GM21360 (cell line): ENCODE measurements at regions not wholly inside any gene's neighbourhood (a gene's known extent, or its start where the extent isn't known, plus 50 kb on each side); places are given as distances from the start of the nearest gene placed in this dataset.
"Not testable (repeated sequence)": the region's sequence is repeated elsewhere in the genome, so short reads cannot be mapped to it uniquely, and the experiment has no call there.

Experiments used
- ATAC-seq: cut with Tn5 transposase; IDR thresholded peaks from one replicate; pipeline ENCODE4 v1.9.1; 2021; ENCODE audit warnings: mild to moderate bottlenecking, moderate library complexity; ENCODE audit not compliant: unreplicated experiment

- ATAC-seq = no peak
These were observed 368.2 kb downstream of the CCSER2 start for GRCh38 chr10:84696610-84697009.

DNA sequence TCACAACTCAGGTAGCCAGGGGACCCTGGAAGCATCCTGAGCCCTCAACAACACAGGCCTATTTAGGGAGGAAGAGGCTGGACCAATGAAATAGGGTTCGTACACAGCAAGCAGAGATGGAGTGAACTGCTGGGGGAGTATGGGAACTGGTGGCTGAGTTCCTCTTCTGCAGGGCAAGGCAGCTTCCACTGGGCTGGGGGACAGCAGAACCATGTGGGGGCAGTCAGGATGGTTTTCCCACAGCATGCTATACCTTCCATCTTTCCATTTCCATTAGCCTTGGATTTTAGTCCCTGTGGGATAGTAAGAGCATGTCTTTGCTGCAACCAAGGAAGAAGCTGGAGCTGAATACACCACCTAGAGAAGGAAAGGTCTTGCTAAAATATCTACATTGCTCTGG is 370.6 kb downstream of the CCSER2 start:
- ATAC-seq = no peak

- no peak for ATAC-seq
These were observed 372.4 kb downstream of the CCSER2 start for GRCh38 chr10:84700668-84701369.

DNA sequence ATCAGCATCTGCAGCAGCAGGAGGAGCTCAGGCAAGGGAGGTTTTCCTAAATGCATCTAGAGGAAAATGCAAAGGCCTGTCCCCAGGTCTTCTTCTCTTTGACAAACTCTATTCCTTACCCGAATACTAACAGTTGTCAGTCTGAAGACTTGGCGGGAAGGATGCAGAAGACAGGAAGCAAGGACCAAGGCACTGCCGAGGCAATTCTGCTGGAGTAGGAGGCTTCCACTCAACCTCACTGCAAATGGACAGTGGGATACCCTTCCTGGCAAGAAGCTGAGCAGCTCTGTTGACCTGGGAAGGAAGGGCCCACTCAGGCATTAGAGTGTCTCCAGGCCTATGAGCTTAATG is 373.0 kb downstream of the CCSER2 start:
- no peak for ATAC-seq

GRCh38 chr10:84704101-84704500 is 375.7 kb downstream of the CCSER2 start:
- no peak for ATAC-seq

- ATAC-seq = no peak
These were observed 378.0 kb downstream of the CCSER2 start for GRCh38 chr10:84706431-84706830.

- no peak for ATAC-seq
These were observed 378.5 kb downstream of the CCSER2 start for GRCh38 chr10:84706875-84707274.

DNA sequence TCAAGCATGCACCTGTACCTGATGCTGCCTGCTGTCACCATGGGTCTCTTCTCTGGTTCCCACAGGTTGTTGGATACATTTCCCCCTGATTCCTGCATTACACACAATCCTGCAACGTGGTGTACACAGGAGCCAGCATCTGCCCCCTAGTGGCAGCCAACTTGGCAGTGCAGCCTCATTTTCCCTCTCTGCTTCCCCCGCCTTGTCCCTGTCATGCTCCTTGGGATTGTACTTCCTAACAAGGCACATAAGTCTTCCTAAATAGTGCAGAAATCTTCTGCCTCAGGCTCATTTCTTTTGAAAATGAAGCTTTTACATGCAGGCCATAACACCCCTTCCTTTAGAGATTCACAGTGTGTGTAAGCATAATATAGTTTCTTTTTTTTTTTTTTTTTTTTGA is 387.5 kb downstream of the CCSER2 start:
- peak; percentile 85 for ATAC-seq

DNA sequence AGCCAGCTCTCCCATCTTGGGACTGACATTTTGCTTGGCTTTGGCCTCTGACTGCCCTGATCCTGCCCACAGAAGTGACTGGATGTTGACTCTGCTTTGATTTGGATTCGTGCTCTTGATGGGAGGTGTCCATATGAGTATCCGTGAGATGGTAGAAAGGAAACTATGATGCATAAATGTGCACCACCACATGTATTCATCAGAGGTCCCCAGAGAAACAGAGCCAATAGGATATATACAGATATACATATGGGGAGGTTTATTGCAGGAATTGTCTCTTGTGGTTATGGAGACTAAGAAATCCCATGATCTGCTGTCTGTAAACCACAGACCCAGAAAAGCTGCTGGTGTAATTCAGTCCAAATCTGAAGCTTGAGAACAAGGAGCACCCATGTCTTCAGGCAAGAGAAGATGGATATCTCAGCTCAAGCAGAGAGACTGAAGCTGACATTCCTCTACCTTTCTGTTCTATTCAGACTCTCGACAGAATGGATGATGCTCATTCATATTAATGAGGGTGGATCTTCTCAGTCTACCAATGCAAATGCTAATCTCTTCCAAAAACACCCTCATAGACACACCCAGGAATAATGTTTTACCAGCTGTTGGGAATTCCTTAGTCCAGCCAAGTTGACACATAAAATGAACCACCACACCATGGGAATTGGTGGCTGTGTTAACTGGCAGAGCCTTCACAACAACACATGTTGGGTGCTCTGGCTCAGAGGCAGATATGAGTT is 390.7 kb downstream of the CCSER2 start:
- ATAC-seq = no peak

DNA sequence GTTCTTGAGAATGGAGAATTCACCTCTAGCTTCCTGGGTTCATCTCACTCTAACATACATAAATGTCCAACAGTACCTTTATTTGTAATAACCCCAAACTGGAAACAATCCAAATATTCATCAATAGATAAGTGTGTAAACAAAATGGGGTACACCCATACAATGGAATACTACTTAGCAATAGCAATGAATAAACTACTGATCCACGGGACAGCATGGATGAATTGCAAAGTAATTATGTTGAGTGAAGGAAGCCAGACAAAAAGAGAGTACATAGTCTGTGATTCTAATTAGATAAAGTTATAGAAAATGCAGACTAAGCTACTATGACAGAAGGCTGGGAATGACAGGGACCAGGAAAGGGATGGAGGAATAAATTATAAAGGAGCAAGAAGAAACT is 391.3 kb downstream of the CCSER2 start:
- no peak for ATAC-seq

- ATAC-seq = no peak
These were observed 399.0 kb downstream of the CCSER2 start for GRCh38 chr10:84727398-84727797.

DNA sequence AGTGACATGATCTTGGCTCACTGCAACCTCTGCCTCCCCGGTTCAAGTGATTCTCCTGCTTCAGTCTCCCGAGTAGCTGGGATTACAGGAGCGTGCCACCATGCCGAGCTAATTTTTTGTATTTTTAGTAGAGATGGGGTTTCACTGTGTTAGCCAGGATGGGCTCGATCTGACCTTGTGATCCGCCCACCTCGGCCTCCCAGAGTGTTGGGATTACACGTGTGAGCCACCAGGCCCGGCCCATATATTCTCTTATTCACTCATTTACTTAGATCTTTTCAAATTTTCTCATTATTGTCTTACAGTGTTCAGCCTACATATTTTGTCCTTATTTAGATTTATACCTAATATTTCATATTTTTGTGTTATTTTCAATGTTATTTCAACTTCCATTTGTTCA is 410.7 kb downstream of the CCSER2 start:
- ATAC-seq = not testable (repeated sequence)

DNA sequence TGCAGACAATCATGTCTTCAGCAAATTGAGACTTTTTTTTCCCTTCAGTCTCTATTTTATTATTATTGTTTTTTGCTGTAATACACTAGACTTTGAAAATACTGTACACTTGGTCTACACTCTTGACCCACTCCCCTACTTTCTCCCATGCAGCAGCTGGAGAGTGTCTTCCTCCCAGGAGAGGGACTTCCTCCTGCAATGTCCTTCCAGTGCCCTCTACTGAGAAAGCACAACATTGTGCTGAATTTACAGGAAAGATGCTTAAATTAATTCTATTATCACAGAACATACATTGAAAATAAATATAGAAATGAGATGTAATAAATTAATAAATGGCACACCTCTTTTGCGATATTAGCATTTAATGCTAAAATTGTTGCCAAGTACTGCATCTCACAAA is 411.3 kb downstream of the CCSER2 start:
- ATAC-seq = no peak

- no peak for ATAC-seq
These were observed 415.1 kb downstream of the CCSER2 start for GRCh38 chr10:84743483-84743882.

DNA sequence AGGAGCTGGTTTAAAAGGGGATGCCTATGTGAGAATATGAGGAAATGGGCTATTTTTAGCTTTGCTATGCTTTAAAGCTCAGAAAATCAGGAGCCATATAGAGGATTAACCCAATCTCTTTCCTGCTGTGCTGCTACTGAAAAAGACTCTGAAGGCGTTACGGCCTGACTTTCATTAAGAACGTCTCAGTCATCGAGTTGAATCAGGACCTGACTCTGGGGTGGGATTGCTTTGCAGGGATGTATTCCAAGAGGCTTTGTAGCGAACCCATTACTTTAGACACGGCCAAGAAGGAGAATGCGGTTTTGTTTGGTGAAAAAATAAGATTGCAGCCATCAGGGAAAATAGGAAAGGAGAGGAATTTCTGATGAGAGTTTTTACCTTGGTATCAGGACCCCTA is 426.9 kb downstream of the CCSER2 start:
- no peak for ATAC-seq

GRCh38 chr10:84756653-84757052 is 428.3 kb downstream of the CCSER2 start:
- ATAC-seq = not testable (repeated sequence)

GRCh38 chr10:84761994-84762614 is 433.7 kb downstream of the CCSER2 start:
- ATAC-seq = not testable (repeated sequence)

DNA sequence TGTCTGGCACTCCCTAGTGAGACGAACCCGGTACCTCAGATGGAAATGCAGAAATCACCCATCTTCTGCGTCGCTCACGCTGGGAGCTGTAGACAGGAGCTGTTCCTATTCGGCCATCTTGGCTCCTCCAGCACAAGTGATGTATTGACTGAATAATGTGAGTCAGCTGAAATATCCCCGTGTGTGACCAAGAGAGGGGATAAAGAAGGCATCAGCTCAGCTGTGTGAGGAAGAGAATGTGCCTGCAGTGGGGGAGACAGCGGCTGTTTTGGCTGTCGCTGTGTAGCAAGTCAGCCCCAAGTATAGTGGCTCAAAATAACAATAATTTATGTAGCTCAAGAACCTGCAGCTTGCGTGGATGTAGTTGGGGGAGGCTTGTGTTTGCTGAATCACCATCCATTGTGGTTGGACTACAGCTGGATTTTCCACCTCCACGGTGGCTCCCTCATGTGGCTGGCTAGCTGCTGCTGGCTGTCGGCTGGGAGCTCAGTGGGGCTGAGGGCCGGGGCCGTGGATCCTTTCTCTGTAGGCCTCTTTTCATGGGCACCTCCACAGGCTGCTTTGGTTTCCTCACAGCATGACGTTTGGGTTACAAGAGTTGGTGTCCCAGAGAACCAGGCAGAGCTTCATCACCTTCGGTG is 434.5 kb downstream of the CCSER2 start:
- no peak for ATAC-seq

GRCh38 chr10:84763965-84764364 is 435.6 kb downstream of the CCSER2 start:
- ATAC-seq = no peak

- ATAC-seq = no peak
These were observed 436.7 kb downstream of the CCSER2 start for GRCh38 chr10:84765086-84765485.

DNA sequence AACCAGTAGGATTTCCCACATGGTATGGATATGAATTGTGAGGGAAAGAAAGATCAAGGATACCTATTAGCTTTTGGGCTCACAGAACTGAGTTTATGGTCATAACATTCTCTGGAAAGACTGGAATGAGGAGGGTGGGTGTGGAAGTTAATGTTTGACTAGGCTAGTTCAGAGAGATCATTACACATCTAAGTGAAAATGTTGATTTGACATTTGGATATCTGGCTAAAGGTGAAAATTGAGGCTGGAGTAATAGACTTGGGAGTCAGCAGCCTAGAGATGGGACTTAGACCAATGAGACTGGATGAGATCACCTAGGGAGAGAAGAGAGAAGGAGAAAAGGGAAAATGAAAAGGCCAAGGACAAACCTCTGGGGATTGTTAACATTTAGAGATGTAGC is 437.3 kb downstream of the CCSER2 start:
- ATAC-seq = no peak

GRCh38 chr10:84766923-84767322 is 438.5 kb downstream of the CCSER2 start:
- no peak for ATAC-seq
